ENCODE measurements at regions not wholly inside any gene's neighbourhood (a gene's known extent, or its start where the extent isn't known, plus 50 kb on each side); places are given as distances from the start of the nearest gene placed in this dataset.
"Not testable (repeated sequence)": the region's sequence is repeated elsewhere in the genome, so short reads cannot be mapped to it uniquely, and the experiment has no call there.

GRCh38 chr14:105987563-105987962, 461.2 kb downstream of the TMEM121 start:
- H3K27me3 ChIP-seq = no peaks in the 10 kb centered on the region
- H3K27ac ChIP-seq = no peak overlapping the region
- intact Hi-C loops (cut with DNase I) = no loop called here
- H3K36me3 ChIP-seq = no peaks in the 10 kb centered on the region
- DNase-seq (ENCODE audit: low spot score in 2 of 2) = no peak
- no peaks in the 10 kb centered on the region for H3K4me1 ChIP-seq
- no peak overlapping the region for H3K4me3 ChIP-seq
- TF ChIP-seq CTCF (IDR thresholded peaks at IDR 0.05) = no peak
- H3K9me3 ChIP-seq = no peaks in the 10 kb centered on the region

GRCh38 chr14:105989566-105990302, 463.4 kb downstream of the TMEM121 start:
- no peak for TF ChIP-seq CTCF (IDR thresholded peaks at IDR 0.05)
- no peaks in the 10 kb centered on the region for H3K9me3 ChIP-seq
- H3K4me1 ChIP-seq = no peaks in the 10 kb centered on the region
- no peaks in the 10 kb centered on the region for H3K27me3 ChIP-seq
- H3K4me3 ChIP-seq = no peak overlapping the region
- DNase-seq (ENCODE audit: low spot score in 2 of 2) = no peak
- no peak overlapping the region for H3K27ac ChIP-seq
- H3K36me3 ChIP-seq = no peaks in the 10 kb centered on the region
- intact Hi-C loops (cut with DNase I) = no loop called here

DNA sequence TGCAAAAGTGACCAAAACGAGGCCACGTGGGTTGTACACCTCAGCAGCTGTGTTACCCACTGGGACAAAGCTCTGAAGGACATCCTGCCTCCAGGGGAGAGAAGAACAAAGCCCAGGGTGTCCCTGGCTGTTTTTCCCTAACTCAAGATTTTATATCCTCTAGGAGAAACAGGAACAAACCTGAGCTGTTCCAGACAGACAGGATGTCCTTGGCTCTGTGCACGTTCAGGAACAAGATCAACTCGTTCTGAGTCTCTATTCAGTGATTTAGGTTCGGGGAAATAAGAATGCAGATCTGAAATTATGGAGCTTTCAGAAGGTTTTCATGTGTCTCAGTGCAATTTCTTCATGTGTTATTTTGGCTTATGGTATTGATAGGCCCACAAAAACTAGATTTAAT, 465.3 kb downstream of the TMEM121 start:
- H3K4me3 ChIP-seq; H3K36me3 ChIP-seq; H3K27ac ChIP-seq; H3K27me3 ChIP-seq; H3K9me3 ChIP-seq; intact Hi-C loops (cut with DNase I); DNase-seq (ENCODE audit: low spot score in 2 of 2); H3K4me1 ChIP-seq: not testable (repeated sequence)

GRCh38 chr14:105993814-105994213, 467.4 kb downstream of the TMEM121 start:
- no peak for TF ChIP-seq CTCF (IDR thresholded peaks at IDR 0.05)
- DNase-seq (ENCODE audit: low spot score in 2 of 2) = no peak
- intact Hi-C loops (cut with DNase I) = no loop called here

DNA sequence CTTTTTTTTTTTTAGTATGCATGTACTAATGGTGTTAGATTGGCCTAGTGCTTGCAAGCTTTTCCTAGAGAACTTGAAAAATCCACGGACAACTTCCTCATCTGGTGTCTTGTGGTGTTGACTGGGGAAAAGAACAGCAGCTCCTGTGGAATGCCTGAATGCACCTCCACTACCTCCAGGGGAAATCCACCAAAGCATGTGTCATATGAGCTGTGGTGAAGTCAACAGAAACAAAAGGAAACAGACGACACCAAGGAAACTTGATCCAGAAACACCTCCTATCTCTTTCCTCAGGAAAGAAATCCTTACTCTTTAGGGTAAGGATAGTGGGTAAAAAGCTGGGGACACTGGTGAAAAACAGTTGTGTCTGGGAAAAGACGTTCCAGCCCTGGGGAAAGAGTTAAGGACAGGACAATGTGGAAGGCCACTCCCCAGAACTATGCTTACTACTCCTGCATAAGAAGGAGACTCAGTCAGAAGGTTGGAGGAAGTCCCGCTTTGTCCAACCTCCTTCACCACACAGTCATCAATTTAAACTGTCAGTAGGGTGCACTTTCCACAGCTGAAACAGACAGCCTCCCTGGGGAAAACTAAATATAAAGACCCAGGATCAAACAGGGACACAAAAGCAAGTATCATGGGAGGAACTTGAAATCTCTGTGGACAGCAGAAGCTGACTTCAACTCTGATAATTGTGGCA, 468.8 kb downstream of the TMEM121 start:
- H3K4me3 ChIP-seq; H3K36me3 ChIP-seq; H3K27ac ChIP-seq; H3K4me1 ChIP-seq; H3K9me3 ChIP-seq; intact Hi-C loops (cut with DNase I); H3K27me3 ChIP-seq; DNase-seq (ENCODE audit: low spot score in 2 of 2): not testable (repeated sequence)

More at GRCh38 chr14:105993814-105994213, 467.4 kb downstream of the TMEM121 start:
- no peaks in the 10 kb centered on the region for H3K9me3 ChIP-seq
- H3K27ac ChIP-seq = no peak overlapping the region
- no peaks in the 10 kb centered on the region for H3K36me3 ChIP-seq
- no peaks in the 10 kb centered on the region for H3K27me3 ChIP-seq
- no peaks in the 10 kb centered on the region for H3K4me1 ChIP-seq
- H3K4me3 ChIP-seq = no peak overlapping the region

GRCh38 chr14:105998597-105998996, 472.2 kb downstream of the TMEM121 start:
- H3K36me3 ChIP-seq; H3K4me3 ChIP-seq; H3K27ac ChIP-seq; H3K9me3 ChIP-seq; H3K27me3 ChIP-seq; intact Hi-C loops (cut with DNase I); DNase-seq (ENCODE audit: low spot score in 2 of 2); H3K4me1 ChIP-seq: not testable (repeated sequence)

DNA sequence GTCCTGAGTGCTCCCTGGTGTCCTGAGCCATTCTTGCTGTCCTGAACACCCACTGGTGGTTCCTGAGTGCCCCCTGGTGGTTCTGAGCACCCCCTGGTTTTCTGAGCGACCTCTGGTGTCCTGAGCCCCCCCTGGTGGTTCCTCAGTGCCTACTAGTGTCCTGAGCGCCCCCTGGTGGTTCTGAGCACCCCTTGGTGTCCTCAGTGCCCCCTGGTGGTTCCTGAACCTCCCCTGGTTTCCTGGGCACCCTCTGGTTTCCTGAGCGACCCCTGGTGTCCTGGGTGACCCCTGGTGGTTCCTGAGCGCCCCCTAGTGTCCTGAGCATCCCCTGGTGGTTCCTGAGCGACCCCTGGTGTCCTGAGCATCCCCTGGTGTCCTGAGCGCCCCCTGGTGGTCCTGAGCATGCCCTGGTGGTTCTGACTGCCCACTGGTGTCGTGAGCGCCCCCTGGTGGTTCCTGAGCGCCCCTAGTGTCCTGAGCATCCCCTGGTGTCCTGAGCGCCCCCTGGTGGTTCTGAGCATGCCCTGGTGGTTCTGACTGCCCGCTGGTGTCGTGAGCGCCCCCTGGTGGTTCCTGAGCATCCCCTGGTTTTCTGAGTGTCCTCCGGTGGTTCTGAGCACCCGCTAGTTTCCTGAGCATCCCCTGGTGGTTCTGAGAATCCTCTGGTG, 473.1 kb downstream of the TMEM121 start:
- H3K9me3 ChIP-seq = no peaks in the 10 kb centered on the region
- no peaks in the 10 kb centered on the region for H3K27me3 ChIP-seq
- intact Hi-C loops (cut with DNase I) = no loop called here
- DNase-seq (ENCODE audit: low spot score in 2 of 2) = peak in 1 of 2 donors; percentile 73
- no peaks in the 10 kb centered on the region for H3K36me3 ChIP-seq
- no peak overlapping the region for H3K27ac ChIP-seq
- no peak overlapping the region for H3K4me3 ChIP-seq
- TF ChIP-seq CTCF (IDR thresholded peaks at IDR 0.05) = no peak
- no peaks in the 10 kb centered on the region for H3K4me1 ChIP-seq

- H3K27me3 ChIP-seq; intact Hi-C loops (cut with DNase I); H3K27ac ChIP-seq; H3K9me3 ChIP-seq; H3K4me1 ChIP-seq; H3K4me3 ChIP-seq; DNase-seq (ENCODE audit: low spot score in 2 of 2); H3K36me3 ChIP-seq: not testable (repeated sequence)
Observed at GRCh38 chr14:106000029-106000511, 473.7 kb downstream of the TMEM121 start.

DNA sequence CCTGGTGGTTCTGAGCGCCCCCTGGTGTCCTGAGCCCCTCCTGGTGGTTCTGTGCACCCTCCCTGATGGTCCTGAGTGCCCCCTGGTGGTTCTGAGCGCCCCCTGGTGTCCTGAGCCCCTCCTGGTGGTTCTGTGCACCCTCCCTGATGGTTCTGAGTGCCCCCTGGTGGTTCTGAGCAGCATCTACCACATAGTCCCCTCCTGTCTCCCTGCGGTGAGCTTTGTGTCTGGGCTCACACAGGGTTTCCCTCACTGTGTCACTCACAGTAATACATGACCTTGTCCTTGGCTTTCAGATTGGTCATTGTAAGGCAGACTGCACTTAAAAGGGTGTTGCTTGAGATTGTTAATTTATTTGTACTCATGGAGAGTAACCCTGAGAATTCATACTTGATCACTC, 474.9 kb downstream of the TMEM121 start:
- H3K27ac ChIP-seq; H3K4me3 ChIP-seq; H3K36me3 ChIP-seq; intact Hi-C loops (cut with DNase I); DNase-seq (ENCODE audit: low spot score in 2 of 2); H3K9me3 ChIP-seq; H3K27me3 ChIP-seq; H3K4me1 ChIP-seq: not testable (repeated sequence)

Data from ascending aorta (tissue), 2 donors.